Left renal pelvis (tissue), 4 donors: ENCODE measurements at regions not wholly inside any gene's neighbourhood (a gene's known extent, or its start where the extent isn't known, plus 50 kb on each side); places are given as distances from the start of the nearest gene placed in this dataset.
A peak's percentile ranks its signal among the peaks of the same experiment; 100 is the strongest.
"Not testable (repeated sequence)": the region's sequence is repeated elsewhere in the genome, so short reads cannot be mapped to it uniquely, and the experiment has no call there.

ENCODE experiments used
- DNase-seq, 4 donors: peaks; one replicate each; pipeline ENCODE4 v3.0.0-alpha.2; 2013; ENCODE audit warnings: low read depth in 4 of 4, low spot score in 3 of 4

- DNase-seq, result peak in 2 of 4 donors; percentile 73 to 87
Measured at GRCh38 chr1:234961456-234962339, 166.9 kb downstream of the TOMM20 start.

- DNase-seq, result no peak
Measured at GRCh38 chr1:234960722-234961455, 167.7 kb downstream of the TOMM20 start.

- DNase-seq, result no peak
Measured at GRCh38 chr1:234958706-234959657, 169.7 kb downstream of the TOMM20 start.

GRCh38 chr1:234958066-234958705 is 170.5 kb downstream of the TOMM20 start:
- DNase-seq, result no peak

- peak in 3 of 4 donors; percentile 73 to 90 (median 75) for DNase-seq
Measured at GRCh38 chr1:234957330-234958065, 171.1 kb downstream of the TOMM20 start.

- DNase-seq, result no peak
Measured at GRCh38 chr1:234956821-234957329, 171.8 kb downstream of the TOMM20 start.

- DNase-seq, result no peak
Measured at GRCh38 chr1:234955107-234955731, 173.4 kb downstream of the TOMM20 start.

- no peak for DNase-seq
Measured at GRCh38 chr1:234954613-234955012, 174.0 kb downstream of the TOMM20 start.

- DNase-seq, result no peak
Measured at GRCh38 chr1:234953655-234954405, 174.8 kb downstream of the TOMM20 start.

- DNase-seq, result no peak
Measured at GRCh38 chr1:234950598-234950997, 178.0 kb downstream of the TOMM20 start.

- not testable (repeated sequence) for DNase-seq
Measured at GRCh38 chr1:234949528-234949927, 179.1 kb downstream of the TOMM20 start.

- no peak for DNase-seq
Measured at GRCh38 chr1:234944439-234945344, 183.9 kb downstream of the TOMM20 start.

GRCh38 chr1:234943836-234944402 is 184.7 kb downstream of the TOMM20 start:
- no peak for DNase-seq

- DNase-seq, result no peak
Measured at GRCh38 chr1:234942879-234943506, 185.6 kb downstream of the TOMM20 start.

GRCh38 chr1:234942012-234942332 is 186.7 kb downstream of the TOMM20 start:
- no peak for DNase-seq

- DNase-seq, result no peak
Measured at GRCh38 chr1:234941321-234942011, 187.2 kb downstream of the TOMM20 start.
